GM18505 (cell line): ENCODE measurements at regions not wholly inside any gene's neighbourhood (a gene's known extent, or its start where the extent isn't known, plus 50 kb on each side); places are given as distances from the start of the nearest gene placed in this dataset.
"Not testable (repeated sequence)": the region's sequence is repeated elsewhere in the genome, so short reads cannot be mapped to it uniquely, and the experiment has no call there.

Source experiments
- ATAC-seq: cut with Tn5 transposase; IDR thresholded peaks from one replicate; pipeline ENCODE4 v1.9.1; 2021; ENCODE audit not compliant: unreplicated experiment
- POLR2A ChIP-seq: IDR thresholded peaks from 4 replicates; pipeline ENCODE4 v1.6.1; 2011; ENCODE audit warnings: borderline replicate concordance; ENCODE audit not compliant: insufficient read depth, insufficient read length; ENCODE audit errors: extremely low read depth

DNA sequence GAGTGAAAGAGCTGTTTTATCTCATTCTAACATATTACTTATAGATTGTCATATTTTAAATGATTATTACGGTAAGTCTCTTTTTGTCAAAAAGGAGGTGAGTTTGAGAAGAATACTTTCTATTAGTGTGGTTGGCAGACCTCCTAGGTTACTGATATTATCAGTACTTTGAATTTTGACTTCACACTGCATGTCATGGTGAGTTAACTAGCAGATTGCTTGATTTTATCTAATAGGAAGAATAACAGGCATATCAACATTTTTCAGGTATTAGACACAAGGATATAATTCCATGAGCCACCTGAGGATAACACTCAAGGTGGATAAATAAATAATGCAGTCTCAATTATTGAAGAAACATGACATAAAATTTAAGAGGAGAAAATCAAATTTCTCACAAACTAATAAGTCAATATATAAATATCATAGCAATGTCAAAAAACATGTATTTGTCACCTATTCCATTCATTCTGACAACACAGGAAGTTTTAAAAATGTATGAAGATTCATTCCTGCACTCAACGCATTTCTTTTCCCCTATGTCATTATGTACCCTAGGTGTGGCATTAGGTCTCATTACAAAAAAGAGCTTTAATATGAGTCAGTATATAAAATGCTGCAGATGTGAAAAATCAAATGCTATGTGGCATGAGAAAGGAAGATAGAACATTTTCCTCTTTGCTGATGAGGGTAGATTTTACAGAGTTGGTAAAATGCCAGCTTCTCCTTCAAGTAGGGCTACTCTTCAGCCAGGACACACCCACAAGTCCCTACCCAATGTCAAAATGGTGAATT lies 1621.6 kb downstream of the REEP3 start:
- no peak for ATAC-seq
- TF ChIP-seq POLR2A: no peak

DNA sequence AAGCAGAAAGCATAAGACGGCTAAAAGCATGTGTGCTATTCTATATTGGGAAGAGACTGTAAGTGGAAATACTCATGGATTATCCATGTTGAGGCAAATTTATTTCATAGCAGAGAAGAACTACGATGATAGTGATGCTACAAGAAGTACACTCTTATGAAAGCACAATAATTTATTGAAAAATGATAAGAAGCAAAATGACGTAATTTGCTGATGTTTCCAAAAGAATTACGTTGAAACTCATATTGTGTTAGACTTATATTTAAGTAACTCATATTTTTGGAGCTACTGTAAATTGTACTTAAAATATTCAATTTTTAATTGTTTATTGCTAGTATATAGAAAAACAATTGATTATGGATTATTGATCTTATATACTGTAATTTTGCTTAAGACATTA lies 1622.5 kb downstream of the REEP3 start:
- no peak for TF ChIP-seq POLR2A
- ATAC-seq: no peak

DNA sequence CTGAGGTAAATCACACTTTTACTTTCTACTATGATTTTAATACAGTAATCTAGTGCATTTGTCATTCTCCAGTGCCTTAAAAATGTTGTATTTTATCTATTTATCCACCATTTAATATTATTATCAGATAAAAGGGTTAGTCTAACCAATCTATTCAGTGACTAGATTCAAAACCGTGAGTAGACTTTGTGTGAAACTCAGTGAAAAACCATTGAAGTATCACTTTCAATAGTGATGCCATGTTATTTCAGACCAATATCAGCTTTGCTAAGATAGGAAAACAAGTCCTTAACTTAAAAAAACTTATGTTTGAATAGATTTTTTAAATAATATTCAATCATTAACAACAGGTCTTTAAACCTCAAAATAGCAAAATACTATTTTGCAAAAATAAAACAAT lies 1628.7 kb downstream of the REEP3 start:
- no peak for ATAC-seq
- TF ChIP-seq POLR2A: no peak

DNA sequence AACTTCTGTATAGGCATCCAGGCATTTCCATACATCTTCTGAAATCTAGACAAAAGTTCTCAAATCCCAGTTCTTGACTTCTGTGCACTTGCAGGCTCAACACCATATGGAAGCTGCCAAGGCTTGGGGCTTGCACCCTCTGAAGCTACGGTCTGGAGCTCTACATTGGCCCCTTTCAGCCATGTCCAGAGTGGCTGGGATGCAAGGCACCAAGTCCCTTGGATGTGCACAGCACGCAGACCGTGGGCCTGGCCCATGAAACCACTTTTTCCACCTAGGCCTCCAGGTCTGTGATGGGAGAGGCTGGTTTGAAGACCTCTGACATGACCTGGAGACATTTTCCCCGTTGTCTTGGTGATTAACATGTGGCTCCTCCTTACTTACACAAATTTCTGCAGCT lies 1645.1 kb downstream of the REEP3 start:
- no peak for ATAC-seq
- TF ChIP-seq POLR2A: no peak

DNA sequence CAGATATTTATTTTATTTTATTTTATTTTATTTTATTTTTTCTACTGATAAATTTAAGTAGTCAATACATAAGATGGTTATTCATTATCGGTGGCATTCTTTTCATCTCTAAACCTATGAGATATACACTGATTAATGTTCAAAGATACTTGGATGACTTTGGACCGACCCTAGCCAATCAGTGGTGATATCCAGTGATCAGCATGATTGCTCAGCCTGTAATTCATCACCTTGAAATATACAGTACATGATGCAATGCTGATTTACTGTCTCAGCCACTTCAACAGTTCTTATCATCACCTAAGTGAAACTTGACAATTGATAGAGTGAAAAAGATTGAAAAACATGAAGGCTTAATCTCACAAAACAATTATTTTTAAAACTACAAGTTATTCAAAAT lies 1651.0 kb downstream of the REEP3 start:
- no peak for ATAC-seq
- no peak for TF ChIP-seq POLR2A

DNA sequence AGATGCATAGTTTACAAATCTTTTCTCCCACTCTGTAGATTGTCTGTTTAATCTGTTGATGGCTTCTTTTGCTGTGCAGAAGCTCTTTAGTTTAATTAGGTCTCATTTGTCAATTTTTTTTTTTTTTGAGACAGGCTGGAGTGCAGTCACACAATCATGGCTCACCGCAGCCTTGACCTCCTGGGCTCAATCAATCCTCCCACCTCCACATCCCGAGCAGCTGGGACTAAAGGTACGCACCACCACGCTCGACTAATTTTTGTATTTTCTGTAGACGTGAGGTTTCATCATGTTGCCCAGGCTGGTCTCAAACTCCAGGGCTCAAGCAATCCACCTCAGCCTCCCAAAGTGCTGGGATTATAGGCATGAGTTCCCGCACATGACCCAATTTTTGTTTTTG lies 1655.8 kb downstream of the REEP3 start:
- ATAC-seq: no peak

DNA sequence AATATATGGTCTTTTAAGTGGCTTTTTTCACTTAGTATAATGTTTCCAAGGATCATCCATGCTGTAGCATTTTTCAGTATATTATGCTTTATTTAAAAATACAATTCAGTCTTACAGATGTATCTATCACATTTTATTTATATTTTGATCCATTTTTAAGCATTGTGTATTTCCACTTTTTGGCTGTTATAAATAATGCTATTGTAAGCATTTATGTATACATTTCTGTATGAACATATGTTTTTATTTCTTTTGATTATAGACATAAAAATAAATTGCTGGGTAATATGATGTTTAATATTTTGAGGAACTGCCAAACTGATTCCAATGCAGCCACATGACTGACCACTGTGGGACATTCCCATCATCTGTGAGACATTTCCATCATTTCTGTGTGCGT lies 1662.0 kb downstream of the REEP3 start:
- ATAC-seq: no peak
- TF ChIP-seq POLR2A: no peak

More for the DNA sequence above, 1655.8 kb downstream of the REEP3 start:
- no peak for TF ChIP-seq POLR2A

DNA sequence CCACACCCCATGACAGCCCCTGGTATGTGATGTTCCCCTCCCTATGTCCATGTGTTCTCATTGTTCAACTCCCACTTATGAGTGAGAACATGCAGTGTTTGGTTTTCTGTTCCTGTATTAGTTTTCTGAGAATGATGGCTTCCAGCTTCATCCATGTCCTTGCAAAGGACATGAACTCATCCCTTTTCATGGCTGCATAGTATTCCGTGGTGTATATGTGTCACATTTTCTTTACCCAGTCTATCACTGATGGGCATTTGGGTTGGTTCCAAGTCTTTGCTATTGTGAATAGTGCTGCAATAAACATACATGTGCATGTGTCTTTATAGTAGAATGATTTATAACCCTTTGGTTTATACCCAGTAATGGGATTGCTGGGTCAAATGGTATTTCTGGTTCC lies 1665.5 kb downstream of the REEP3 start:
- ATAC-seq: not testable (repeated sequence)

DNA sequence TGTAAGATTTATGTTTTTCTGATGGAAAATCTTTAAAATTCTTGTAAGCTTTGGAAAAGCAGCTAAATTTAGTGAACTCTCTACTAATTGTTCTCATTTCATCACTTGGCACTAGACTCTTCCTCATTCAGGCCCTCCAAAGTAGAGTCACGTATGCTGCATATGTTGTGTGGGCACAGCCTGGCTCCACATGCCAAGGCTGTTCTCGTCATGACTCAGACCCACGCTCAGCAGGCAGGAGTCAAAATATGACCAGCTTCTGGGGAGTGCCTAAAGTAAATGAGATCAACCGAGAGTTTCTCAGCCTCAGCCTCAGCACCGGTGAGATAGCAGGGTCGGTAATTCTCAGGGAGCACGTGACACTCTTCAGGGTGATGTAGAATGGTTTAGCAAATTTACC lies 1672.9 kb downstream of the REEP3 start:
- no peak for TF ChIP-seq POLR2A
- ATAC-seq: no peak

DNA sequence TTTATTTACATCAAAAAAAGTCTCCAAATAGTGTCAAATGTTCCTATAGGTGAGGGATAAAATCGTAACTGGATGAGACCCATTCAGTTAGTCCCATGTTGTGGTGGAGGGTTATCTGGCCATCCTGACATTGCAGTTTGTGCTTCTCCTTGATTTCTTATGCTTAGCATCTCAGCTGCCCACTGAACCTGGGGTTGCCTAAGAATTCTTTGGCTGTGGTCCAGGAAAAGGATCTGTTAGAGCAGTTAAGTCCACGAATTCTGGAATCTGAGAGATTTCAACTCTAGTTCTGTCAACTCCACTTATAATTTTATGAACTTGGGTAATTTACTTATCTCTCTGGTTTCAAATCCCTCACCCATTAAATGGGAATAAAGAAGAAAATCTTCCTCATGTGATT lies 1673.4 kb downstream of the REEP3 start:
- ATAC-seq: no peak
- no peak for TF ChIP-seq POLR2A

DNA sequence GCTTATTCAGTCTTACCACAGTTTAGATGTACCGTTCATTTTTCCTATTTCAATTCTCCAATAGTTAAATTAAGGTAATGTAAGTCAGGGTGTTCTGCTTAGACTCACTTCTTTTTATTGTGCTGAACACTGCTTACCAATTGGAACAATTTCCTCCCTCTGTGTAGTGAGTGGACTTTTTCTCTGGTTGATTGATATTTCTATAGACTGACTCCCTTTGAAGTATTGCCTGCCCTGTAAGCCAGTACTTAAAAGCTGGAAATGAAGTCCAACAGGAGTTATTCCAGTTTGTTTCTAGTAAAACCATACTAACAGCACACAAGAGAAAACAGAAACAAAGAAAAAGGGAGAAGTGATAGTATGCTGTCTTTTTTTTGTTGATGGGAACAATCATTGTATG lies 1674.9 kb downstream of the REEP3 start:
- no peak for TF ChIP-seq POLR2A
- no peak for ATAC-seq

DNA sequence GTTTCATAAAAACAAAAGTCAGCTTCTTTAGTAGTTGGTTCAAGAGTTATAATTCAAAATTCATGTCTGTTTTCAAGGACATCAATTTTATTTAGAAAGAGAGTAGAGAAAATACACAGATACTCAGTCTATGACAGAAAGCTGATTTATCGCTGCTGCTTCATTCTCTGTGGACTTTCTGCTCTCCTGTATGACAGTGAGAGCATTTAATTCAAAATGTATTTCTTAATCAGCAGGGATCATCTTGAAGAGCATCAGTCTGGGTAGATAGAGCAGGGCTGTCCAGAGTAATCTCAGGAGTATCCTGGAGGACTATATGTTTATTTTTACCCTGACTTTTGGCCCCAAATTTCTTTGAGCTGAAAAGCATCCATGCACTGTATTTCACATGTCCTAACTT lies 1676.7 kb downstream of the REEP3 start:
- no peak for TF ChIP-seq POLR2A
- no peak for ATAC-seq

DNA sequence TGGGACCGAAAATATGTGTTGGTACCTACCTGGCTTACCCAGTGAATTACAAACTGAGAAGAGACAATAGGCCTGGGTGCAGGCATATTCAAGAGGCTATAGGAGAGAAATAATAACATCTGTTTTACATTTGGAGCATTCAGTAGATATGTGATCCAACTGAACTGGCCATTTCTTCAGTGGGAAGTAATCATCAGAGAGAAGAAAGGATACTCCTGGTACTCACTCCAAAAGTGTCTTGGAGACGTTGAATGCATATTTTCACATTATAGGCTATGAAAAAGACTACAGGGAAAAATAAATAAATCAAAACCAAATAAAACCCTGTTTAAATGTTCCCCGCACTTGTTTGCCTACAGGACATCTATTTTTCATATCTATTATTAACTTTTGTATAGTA lies 1680.3 kb downstream of the REEP3 start:
- ATAC-seq: no peak
- TF ChIP-seq POLR2A: no peak

DNA sequence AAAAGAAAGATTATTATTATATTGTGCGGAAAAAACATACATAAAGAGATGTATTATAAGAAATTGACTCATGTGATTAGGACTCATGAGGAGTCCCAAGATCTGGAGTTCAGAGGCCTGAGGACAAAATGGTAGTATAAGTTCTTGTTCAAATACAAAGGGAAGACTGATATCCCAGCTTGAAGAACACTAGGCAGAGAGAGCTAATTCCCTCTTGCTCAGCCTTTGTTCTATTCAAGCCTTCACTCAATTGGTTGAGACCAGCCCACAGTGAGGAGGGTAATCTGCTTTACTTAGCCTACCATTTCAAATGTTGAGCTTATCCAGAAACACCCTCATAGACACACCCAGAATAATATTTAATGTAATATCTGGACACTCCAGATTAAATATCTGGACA lies 1683.8 kb downstream of the REEP3 start:
- no peak for ATAC-seq
- no peak for TF ChIP-seq POLR2A

DNA sequence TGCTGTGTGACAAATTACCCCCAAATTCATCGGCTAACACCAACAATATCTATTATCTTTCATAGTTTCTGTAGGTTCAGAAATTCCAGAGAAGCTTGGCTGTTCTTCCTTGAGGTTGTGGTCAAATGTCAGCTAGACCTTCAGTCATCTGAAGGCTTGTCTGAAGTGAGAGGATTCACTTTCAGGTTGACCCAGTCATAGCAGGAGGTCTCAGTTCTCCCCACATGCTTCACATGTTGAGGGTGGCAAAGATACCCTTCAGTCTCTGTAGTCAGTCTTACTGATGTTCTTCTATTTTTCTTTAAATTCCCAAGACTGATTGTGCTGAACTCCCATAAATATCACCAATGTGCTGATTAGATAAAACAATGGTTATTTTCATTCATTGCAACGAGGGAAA lies 1692.0 kb downstream of the REEP3 start:
- no peak for ATAC-seq
- no peak for TF ChIP-seq POLR2A
